Kidney (tissue), 13 donors: ENCODE measurements at regions not wholly inside any gene's neighbourhood (a gene's known extent, or its start where the extent isn't known, plus 50 kb on each side); places are given as distances from the start of the nearest gene placed in this dataset.

Experiments
- DNase-seq, 5 donors: peaks; one replicate each; pipeline ENCODE4 v3.0.0-alpha.2; 2013 to 2020
- FAIRE-seq: peaks from 2 replicates; lab custom pipeline; 2012; peaks lifted over from hg19 to GRCh38; lab: Jason Lieb, UNC
- H3K27ac ChIP-seq, 2 donors: one replicate each; pipeline ENCODE4 v1.7.0; 2013; ENCODE audit warnings: low read depth in 2 of 2, low read length in 2 of 2, inconsistent platforms in 1 of 2
- H3K27me3 ChIP-seq: one replicate; pipeline ENCODE4 v1.7.1; 2013; ENCODE audit warnings: low read length, inconsistent platforms; ENCODE audit not compliant: control insufficient read depth, insufficient read depth
- H3K36me3 ChIP-seq, 3 donors: one replicate each; pipeline versions ENCODE4 v1.7.0 to v1.7.1; 2013; ENCODE audit warnings: low read length in 3 of 3, control low read depth in 1 of 3, inconsistent platforms in 1 of 3; ENCODE audit not compliant: insufficient read depth in 3 of 3, control insufficient read depth in 2 of 3
- H3K4me1 ChIP-seq, 3 donors: one replicate each; pipeline versions ENCODE4 v1.7.0 to v1.7.1; 2013; ENCODE audit warnings: low read length in 3 of 3, inconsistent platforms in 1 of 3, low read depth in 1 of 3; ENCODE audit not compliant: control insufficient read depth in 2 of 3, insufficient read depth in 2 of 3
- H3K4me3 ChIP-seq, 3 donors: one replicate each; pipeline versions ENCODE4 v1.7.0 to v1.8.1; 2013; ENCODE audit warnings: low read length in 3 of 3, control low read depth in 1 of 3, inconsistent platforms in 1 of 3
- H3K9ac ChIP-seq, 3 donors: one replicate each; pipeline versions ENCODE4 v1.7.0 to v1.7.1; 2013; ENCODE audit warnings: low read length in 3 of 3, control low read depth in 1 of 3, inconsistent platforms in 1 of 3
- H3K9me3 ChIP-seq, 3 donors: one replicate each; pipeline versions ENCODE4 v1.7.0 to v1.7.1; 2013; ENCODE audit warnings: low read length in 3 of 3, control low read depth in 1 of 3, inconsistent platforms in 1 of 3; ENCODE audit not compliant: control insufficient read depth in 2 of 3, insufficient read depth in 1 of 3
- intact Hi-C: fragments of 100-400 bp; cut with DNase I; formaldehyde crosslinking; loops from one replicate; pipeline ENCODE4 v1.11.1; 2022
- TF ChIP-seq, protein P1 (sequence below): IDR thresholded peaks from 3 replicates; pipeline ENCODE4 v1.5.1; 2012; ENCODE audit warnings: mild to moderate bottlenecking, moderate library complexity, borderline replicate concordance; ENCODE audit not compliant: insufficient read depth; ENCODE audit errors: extremely low read depth
- donor health status: control.
- donor health status: control.
- donor health status: control.
- donor health status: control.
- donor health status: control.
- donor health status: DM: yes; HTN: yes; CAD: no.
- donor health status: Normal renal cell carcinoma (clear cell type).

- Histone ChIP-seq H3K9ac (no peak overlapping the region), H3K27ac (no peak overlapping the region), H3K36me3 (no peaks in the 10 kb centered on the region), H3K4me3 (no peak overlapping the region), H3K27me3 (no peaks in the 10 kb centered on the region), H3K9me3 (peaks cover 0 to 4% (median 4%) of the 10 kb centered on the region in 3 donors), H3K4me1 (no peaks in the 10 kb centered on the region)
- DNase-seq (no peak), FAIRE-seq (no peak)
- TF ChIP-seq, protein P1, sequence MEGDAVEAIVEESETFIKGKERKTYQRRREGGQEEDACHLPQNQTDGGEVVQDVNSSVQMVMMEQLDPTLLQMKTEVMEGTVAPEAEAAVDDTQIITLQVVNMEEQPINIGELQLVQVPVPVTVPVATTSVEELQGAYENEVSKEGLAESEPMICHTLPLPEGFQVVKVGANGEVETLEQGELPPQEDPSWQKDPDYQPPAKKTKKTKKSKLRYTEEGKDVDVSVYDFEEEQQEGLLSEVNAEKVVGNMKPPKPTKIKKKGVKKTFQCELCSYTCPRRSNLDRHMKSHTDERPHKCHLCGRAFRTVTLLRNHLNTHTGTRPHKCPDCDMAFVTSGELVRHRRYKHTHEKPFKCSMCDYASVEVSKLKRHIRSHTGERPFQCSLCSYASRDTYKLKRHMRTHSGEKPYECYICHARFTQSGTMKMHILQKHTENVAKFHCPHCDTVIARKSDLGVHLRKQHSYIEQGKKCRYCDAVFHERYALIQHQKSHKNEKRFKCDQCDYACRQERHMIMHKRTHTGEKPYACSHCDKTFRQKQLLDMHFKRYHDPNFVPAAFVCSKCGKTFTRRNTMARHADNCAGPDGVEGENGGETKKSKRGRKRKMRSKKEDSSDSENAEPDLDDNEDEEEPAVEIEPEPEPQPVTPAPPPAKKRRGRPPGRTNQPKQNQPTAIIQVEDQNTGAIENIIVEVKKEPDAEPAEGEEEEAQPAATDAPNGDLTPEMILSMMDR, result no peak
- intact Hi-C loops, result no loop called here
These were observed 175.2 kb upstream of the CACNA1E start for GRCh38 chr1:181308098-181308497.

GRCh38 chr1:181310560-181310959 is 172.8 kb upstream of the CACNA1E start:
- Histone ChIP-seq H3K27me3 (peaks cover 3% of the 10 kb centered on the region), H3K36me3 (no peaks in the 10 kb centered on the region), H3K4me1 (no peaks in the 10 kb centered on the region), H3K27ac (no peak overlapping the region), H3K4me3 (no peak overlapping the region), H3K9me3 (no peaks in the 10 kb centered on the region), H3K9ac (no peak overlapping the region)
- TF ChIP-seq, protein P1, result no peak
- FAIRE-seq (no peak), DNase-seq (no peak)
- intact Hi-C loops, result no loop called here

- Histone ChIP-seq H3K4me1 (no peaks in the 10 kb centered on the region), H3K9me3 (no peaks in the 10 kb centered on the region), H3K9ac (no peak overlapping the region), H3K4me3 (no peak overlapping the region), H3K27ac (no peak overlapping the region), H3K36me3 (no peaks in the 10 kb centered on the region), H3K27me3 (peaks cover 14% of the 10 kb centered on the region)
- TF ChIP-seq, protein P1, result no peak
- no peak for FAIRE-seq
- intact Hi-C loops, result no loop called here
- no peak for DNase-seq
These were observed 170.4 kb upstream of the CACNA1E start for GRCh38 chr1:181312946-181313345.

- peaks cover 0 to 4% (median 0%) of the 10 kb centered on the region in 3 donors for H3K4me1 ChIP-seq
- DNase-seq (no peak), FAIRE-seq (no peak)
- no peaks in the 10 kb centered on the region for H3K36me3 ChIP-seq
- H3K27me3 ChIP-seq, result peaks cover 14% of the 10 kb centered on the region
- intact Hi-C loops, result no loop called here
- no peak overlapping the region for H3K4me3 ChIP-seq
- no peak overlapping the region for H3K9ac ChIP-seq
- no peak overlapping the region for H3K27ac ChIP-seq
- TF ChIP-seq, protein P1, result no peak
- H3K9me3 ChIP-seq, result no peaks in the 10 kb centered on the region
These were observed 169.9 kb upstream of the CACNA1E start for GRCh38 chr1:181313466-181313865.
